ENCODE measurements at regions not wholly inside any gene's neighbourhood (a gene's known extent, or its start where the extent isn't known, plus 50 kb on each side); places are given as distances from the start of the nearest gene placed in this dataset.

GRCh38 chr6:56299916-56300315 lies 52.5 kb upstream of the COL21A1 start:
- no peak for TF ChIP-seq EZH2 (IDR thresholded peaks at IDR 0.05; ENCODE audit: low read depth, unreplicated experiment)
- TF ChIP-seq CTCF (conservative IDR thresholded peaks at IDR 0.05; ENCODE audit: low read depth in 2 of 2): no peak
- no peak for TF ChIP-seq REST (IDR thresholded peaks at IDR 0.05; ENCODE audit: unreplicated experiment)
- TF ChIP-seq EZH2phosphoT487 (IDR thresholded peaks at IDR 0.05; ENCODE audit: unreplicated experiment): no peak
- no peak for TF ChIP-seq POLR2AphosphoS5 (IDR thresholded peaks at IDR 0.05; ENCODE audit: low read depth)
- no peak for TF ChIP-seq JUNB (IDR thresholded peaks at IDR 0.05; ENCODE audit: unreplicated experiment)
- no peak for TF ChIP-seq CREB1 (CRISPR knock-in tag; IDR thresholded peaks at IDR 0.05; ENCODE audit: low read depth)
